Stimulated activated naive CD8-positive, alpha-beta T cell treated with anti-CD3 and anti-CD28 coated beads, Interleukin-15, Interleukin-2, amounts not matched to agents 100 U/mL and 50 U/mL, for 24 hours (primary cell): ENCODE measurements at regions not wholly inside any gene's neighbourhood (a gene's known extent, or its start where the extent isn't known, plus 50 kb on each side); places are given as distances from the start of the nearest gene placed in this dataset.

Experiments
- ATAC-seq: fragments of 150-1000 bp; cut with Tn5 transposase; one replicate; pipeline ENCODE4 v1.10.0; 2021
- DNase-seq: peaks from one replicate; pipeline ENCODE4 v3.0.0; 2021

GRCh38 chr7:45235905-45236304 is 78.3 kb downstream of the RAMP3 start:
- ATAC-seq = no peak

GRCh38 chr7:45236666-45237065 is 79.1 kb downstream of the RAMP3 start:
- DNase-seq = no peak

More at GRCh38 chr7:45235905-45236304, 78.3 kb downstream of the RAMP3 start:
- DNase-seq = no peak

GRCh38 chr7:45237788-45238461 is 80.3 kb downstream of the RAMP3 start:
- ATAC-seq (no peak), DNase-seq (no peak)

More at GRCh38 chr7:45236666-45237065, 79.1 kb downstream of the RAMP3 start:
- ATAC-seq = no peak

- ATAC-seq (no peak), DNase-seq (no peak)
Measured at GRCh38 chr7:45238806-45239205, 81.2 kb downstream of the RAMP3 start.

GRCh38 chr7:45239486-45239885 is 81.9 kb downstream of the RAMP3 start:
- DNase-seq = no peak
- no peak for ATAC-seq

GRCh38 chr7:45240273-45240771 is 82.7 kb downstream of the RAMP3 start:
- ATAC-seq = no peak

GRCh38 chr7:45240926-45241325 is 83.3 kb downstream of the RAMP3 start:
- DNase-seq (no peak), ATAC-seq (no peak)

More at GRCh38 chr7:45240273-45240771, 82.7 kb downstream of the RAMP3 start:
- no peak for DNase-seq

GRCh38 chr7:45241339-45242109 is 83.9 kb downstream of the RAMP3 start:
- ATAC-seq (no peak), DNase-seq (no peak)

GRCh38 chr7:45242261-45242660 is 84.7 kb downstream of the RAMP3 start:
- no peak for ATAC-seq

GRCh38 chr7:45242698-45243097 is 85.1 kb downstream of the RAMP3 start:
- DNase-seq (no peak), ATAC-seq (no peak)

More at GRCh38 chr7:45242261-45242660, 84.7 kb downstream of the RAMP3 start:
- DNase-seq = no peak

GRCh38 chr7:45244981-45245380 is 87.4 kb downstream of the RAMP3 start:
- ATAC-seq = no peak
- DNase-seq = no peak

- DNase-seq (no peak), ATAC-seq (no peak)
Measured at GRCh38 chr7:45246339-45246738, 88.7 kb downstream of the RAMP3 start.

GRCh38 chr7:45252248-45252647 is 94.7 kb downstream of the RAMP3 start:
- DNase-seq = no peak
- no peak for ATAC-seq

GRCh38 chr7:45252857-45253256 is 95.3 kb downstream of the RAMP3 start:
- ATAC-seq (no peak), DNase-seq (no peak)

- DNase-seq = no peak
- no peak for ATAC-seq
Measured at GRCh38 chr7:45253368-45253767, 95.8 kb downstream of the RAMP3 start.

GRCh38 chr7:45255187-45255586 is 97.6 kb downstream of the RAMP3 start:
- ATAC-seq (no peak), DNase-seq (no peak)

GRCh38 chr7:45256309-45256708 is 98.7 kb downstream of the RAMP3 start:
- no peak for DNase-seq
- ATAC-seq = no peak

- DNase-seq = no peak
- ATAC-seq = no peak
Measured at GRCh38 chr7:45256775-45257174, 99.2 kb downstream of the RAMP3 start.

- no peak for DNase-seq
- no peak for ATAC-seq
Measured at GRCh38 chr7:45257284-45257683, 99.7 kb downstream of the RAMP3 start.

GRCh38 chr7:45258533-45259226 is 101.1 kb downstream of the RAMP3 start:
- no peak for DNase-seq
- no peak for ATAC-seq

- DNase-seq = no peak
- ATAC-seq = no peak
Measured at GRCh38 chr7:45259227-45259596, 101.6 kb downstream of the RAMP3 start.

- ATAC-seq = peak; percentile 90
- peak; percentile 84 for DNase-seq
Measured at GRCh38 chr7:45259966-45260646, 102.5 kb downstream of the RAMP3 start.
